ENCODE measurements at regions not wholly inside any gene's neighbourhood (a gene's known extent, or its start where the extent isn't known, plus 50 kb on each side); places are given as distances from the start of the nearest gene placed in this dataset.
"Not testable (repeated sequence)": the region's sequence is repeated elsewhere in the genome, so short reads cannot be mapped to it uniquely, and the experiment has no call there.

DNA sequence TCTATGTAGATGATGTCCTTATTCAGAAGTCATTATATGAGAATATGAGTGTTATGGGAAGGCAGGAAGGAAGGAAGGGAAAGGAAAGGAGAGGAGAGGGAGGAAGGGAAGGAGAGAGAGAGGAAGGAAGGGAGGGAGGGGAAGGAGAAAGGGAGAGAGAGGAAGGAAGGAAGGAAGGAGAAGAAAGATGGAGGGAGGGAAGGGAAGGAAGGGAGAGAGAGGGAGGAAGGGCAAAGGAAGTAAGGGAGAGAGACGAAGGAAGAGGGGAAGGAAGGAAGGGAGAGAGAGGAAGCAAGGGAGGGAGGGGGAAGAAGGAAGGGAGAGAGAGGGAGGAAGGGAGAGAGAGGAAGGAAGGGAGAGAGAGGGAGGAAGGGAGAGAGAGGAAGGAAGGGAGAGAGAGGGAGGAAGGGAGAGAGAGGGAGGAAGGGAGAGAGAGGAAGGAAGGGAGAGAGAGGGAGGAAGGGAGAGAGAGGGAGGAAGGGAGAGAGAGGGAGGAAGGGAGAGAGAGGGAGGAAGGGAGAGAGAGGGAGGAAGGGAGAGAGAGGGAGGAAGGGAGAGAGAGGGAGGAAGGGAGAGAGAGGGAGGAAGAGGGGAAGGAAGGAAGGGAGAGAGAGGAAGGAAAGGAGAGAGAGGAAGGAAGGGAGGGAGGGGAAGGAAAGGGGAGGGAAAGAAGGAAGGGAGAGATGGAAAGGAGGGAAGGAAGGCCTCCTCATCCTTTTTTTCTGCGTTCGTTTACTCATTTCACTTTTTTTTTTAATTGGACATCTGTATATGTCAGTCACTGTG is 103.0 kb upstream of the RBFOX1 start:
- DNase-seq (ENCODE audit: low spot score); BruUV-seq (replicated peaks); H3K79me2 ChIP-seq (ENCODE audit: insufficient read depth, low read length); CTCF ChIA-PET (ENCODE audit: low intra/inter-chr PET ratio, low total read pairs); H2AFZ ChIP-seq (ENCODE audit: low read length); POLR2A ChIA-PET; H3K27ac ChIP-seq (ENCODE audit: extremely low read length, insufficient read depth, low read length); H3K4me3 ChIP-seq (replicated peaks in 1 of 3; ENCODE audit: insufficient read depth in 1 of 3, low read depth in 2 of 3, low read length in 3 of 3); H3K4me2 ChIP-seq (ENCODE audit: low read depth, low read length); ATAC-seq; intact Hi-C loops (cut with micrococcal nuclease; ENCODE audit: unreplicated experiment); H3K36me3 ChIP-seq (replicated peaks in 1 of 2; ENCODE audit: control insufficient read depth in 1 of 2, insufficient read depth in 2 of 2, low read length in 2 of 2); in situ Hi-C loops (cut with HindIII; ENCODE audit: extremely low pct_ligation_motif_present, low pct_unique_long_range_greater_than_20kb); H3K27me3 ChIP-seq (ENCODE audit: control insufficient read depth in 1 of 2, insufficient read depth in 2 of 2, low read length in 2 of 2); H3K9ac ChIP-seq (ENCODE audit: insufficient read depth, low read depth, low read length); H3K4me1 ChIP-seq (ENCODE audit: insufficient read depth, low read length); H4K20me1 ChIP-seq (ENCODE audit: insufficient read depth, low read length); FAIRE-seq; TF ChIP-seq NONO (CRISPR knock-in tag; conservative IDR thresholded peaks at IDR 0.05); FOXA1 (CRISPR knock-in tag; IDR thresholded peaks at IDR 0.05): not testable (repeated sequence)
- WGBS (ENCODE audit: low lambda C conversion rate), result 5% methylated on average over 3 of the region's 3 CpGs
- peak; percentile 97; the same call in 1 of the 2 replicates for TF ChIP-seq NONO (IDR thresholded peaks at IDR 0.05)
- 0 out of 2 replicates have a peak, but pooled peaks have one; percentile 9 for TF ChIP-seq RAD51 (IDR thresholded peaks at IDR 0.05; ENCODE audit: borderline replicate concordance)
- 0 out of 2 replicates have a peak, but pooled peaks have one; percentile 29 for TF ChIP-seq FOXA1 (IDR thresholded peaks at IDR 0.05)
- peak; percentile 62; the same call in 1 of the 2 replicates for TF ChIP-seq PCBP1 (IDR thresholded peaks at IDR 0.05; ENCODE audit: borderline replicate concordance, low read depth, low read length)
- TF ChIP-seq IKZF1 (IDR thresholded peaks at IDR 0.05), result 0 out of 2 replicates have a peak, but pooled peaks have one; percentile 81
- TF ChIP-seq PCBP2 (optimal IDR thresholded peaks at IDR 0.05; ENCODE audit: low read depth, low read length, poor library complexity, severe bottlenecking), result peak; percentile 76
- TF ChIP-seq HNRNPK (IDR thresholded peaks at IDR 0.05; ENCODE audit: low read depth, low read length, poor library complexity, severe bottlenecking), result peak; percentile 95
- H3K9me3 ChIP-seq (ENCODE audit: low read length), result peaks cover 18% of the 10 kb centered on the region

Measured in HepG2 (cell line).